D721Med (cell line): ENCODE measurements at regions not wholly inside any gene's neighbourhood (a gene's known extent, or its start where the extent isn't known, plus 50 kb on each side); places are given as distances from the start of the nearest gene placed in this dataset.

ENCODE experiments used
- DNase-seq: peaks from one replicate; pipeline ENCODE4 v3.0.0; 2011; ENCODE audit warnings: low spot score; ENCODE audit not compliant: insufficient read length
- FAIRE-seq: peaks from 2 replicates; lab custom pipeline; 2011; peaks lifted over from hg19 to GRCh38; lab: Jason Lieb, UNC
- TF ChIP-seq, protein P1 (sequence below): IDR thresholded peaks from 2 replicates; pipeline ENCODE4 v1.5.1; 2012; ENCODE audit warnings: mild to moderate bottlenecking, control low read depth; ENCODE audit not compliant: insufficient read depth; ENCODE audit errors: missing control alignments

DNA sequence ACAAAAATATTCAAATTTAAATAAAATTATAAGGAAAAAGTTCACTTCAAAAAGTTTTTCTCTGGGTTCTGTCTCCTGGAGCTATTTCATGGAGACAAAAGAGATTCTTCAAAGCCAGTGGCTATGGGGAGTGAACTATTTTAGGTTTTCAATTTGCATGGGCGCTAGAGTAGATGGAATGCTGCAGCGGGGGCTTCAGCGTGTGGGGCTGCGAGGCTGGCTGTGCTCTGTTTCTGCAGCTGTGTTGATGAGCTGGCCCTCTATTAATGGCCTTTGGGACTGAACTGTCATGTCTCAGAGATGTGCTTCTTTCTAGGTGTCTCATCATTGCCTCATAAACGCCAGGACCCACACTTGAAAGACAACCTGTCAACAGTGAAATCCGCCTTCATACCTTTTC, 108.4 kb upstream of the NPY start:
- TF ChIP-seq, protein P1, sequence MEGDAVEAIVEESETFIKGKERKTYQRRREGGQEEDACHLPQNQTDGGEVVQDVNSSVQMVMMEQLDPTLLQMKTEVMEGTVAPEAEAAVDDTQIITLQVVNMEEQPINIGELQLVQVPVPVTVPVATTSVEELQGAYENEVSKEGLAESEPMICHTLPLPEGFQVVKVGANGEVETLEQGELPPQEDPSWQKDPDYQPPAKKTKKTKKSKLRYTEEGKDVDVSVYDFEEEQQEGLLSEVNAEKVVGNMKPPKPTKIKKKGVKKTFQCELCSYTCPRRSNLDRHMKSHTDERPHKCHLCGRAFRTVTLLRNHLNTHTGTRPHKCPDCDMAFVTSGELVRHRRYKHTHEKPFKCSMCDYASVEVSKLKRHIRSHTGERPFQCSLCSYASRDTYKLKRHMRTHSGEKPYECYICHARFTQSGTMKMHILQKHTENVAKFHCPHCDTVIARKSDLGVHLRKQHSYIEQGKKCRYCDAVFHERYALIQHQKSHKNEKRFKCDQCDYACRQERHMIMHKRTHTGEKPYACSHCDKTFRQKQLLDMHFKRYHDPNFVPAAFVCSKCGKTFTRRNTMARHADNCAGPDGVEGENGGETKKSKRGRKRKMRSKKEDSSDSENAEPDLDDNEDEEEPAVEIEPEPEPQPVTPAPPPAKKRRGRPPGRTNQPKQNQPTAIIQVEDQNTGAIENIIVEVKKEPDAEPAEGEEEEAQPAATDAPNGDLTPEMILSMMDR: no peak
- no peak for DNase-seq
- FAIRE-seq: no peak

DNA sequence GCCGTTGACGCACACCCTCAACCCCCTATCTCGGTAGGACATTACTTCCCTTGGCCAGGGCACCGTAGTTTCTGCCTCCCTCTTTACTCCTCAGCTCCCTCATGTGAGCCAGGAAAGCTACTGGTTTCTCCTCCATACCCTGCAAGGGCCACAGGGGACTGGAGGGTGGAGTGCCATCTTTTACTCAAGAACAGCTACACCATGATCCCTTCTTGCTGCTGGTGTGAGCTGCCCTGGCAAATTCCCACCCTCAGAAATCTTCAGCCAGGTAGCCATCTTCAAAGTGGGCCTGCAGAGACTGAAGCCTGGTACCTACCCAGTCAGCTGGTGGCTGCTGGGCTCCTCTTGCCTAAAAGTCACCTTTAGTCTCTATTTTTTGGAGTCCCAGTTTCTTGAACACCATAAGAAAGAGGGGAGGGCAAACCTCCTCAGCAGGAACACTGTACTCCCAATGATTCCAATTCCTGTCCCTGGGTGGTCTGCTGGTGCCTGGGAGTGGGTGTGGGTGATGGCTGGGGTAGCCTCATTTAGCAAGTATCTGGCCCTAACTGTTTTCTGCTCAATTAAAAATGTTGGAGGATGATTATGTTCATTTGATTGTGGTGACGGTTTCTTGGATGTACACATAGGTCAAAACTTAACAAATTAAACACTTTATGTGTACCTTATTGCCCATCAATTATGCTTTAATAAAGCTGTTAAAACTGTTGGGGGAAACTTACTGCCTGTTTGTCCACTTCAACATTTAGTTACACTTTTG, 105.0 kb upstream of the NPY start:
- DNase-seq (no peak), FAIRE-seq (no peak)
- TF ChIP-seq, protein P1: no peak

DNA sequence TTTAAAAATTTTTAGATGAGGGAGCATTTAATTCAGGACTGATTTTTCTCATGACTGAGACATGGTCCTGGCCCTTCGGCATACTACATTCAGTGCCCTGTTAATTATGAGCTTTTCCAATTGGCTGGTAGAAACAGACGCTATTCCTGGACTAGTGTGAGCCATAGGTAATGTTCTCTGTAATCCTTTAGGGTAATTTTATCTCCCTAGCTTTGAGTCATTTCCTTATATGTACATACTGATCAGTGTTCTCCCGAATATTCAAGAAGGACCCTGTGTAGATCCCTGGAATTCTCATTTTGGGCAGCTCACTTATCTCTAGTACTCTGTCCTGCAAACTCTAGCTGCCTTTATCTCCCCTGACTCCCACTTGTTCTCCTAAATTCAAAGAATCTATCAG, 92.6 kb upstream of the NPY start:
- FAIRE-seq: no peak
- TF ChIP-seq, protein P1: no peak

DNA sequence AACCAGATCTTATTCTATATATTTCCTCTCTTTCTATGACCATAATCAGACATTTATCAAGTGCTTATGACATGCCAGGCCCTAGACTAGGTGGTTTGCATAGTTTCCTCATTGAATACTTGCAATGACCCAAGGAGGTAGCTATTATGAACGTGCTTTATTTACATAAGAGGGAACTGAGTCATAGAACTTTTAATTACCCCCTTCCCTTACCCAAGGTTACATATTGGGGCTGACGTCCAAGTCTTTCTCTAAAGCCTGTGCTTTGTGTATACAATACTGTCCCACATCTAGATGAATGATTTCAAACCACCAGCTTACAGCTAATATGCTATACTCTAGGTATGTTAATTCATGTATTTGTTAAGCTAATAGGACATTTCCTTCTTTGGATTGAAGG, 91.9 kb upstream of the NPY start:
- TF ChIP-seq, protein P1: no peak
- FAIRE-seq (no peak), DNase-seq (no peak)

More for the DNA sequence above, 92.6 kb upstream of the NPY start:
- DNase-seq: no peak

DNA sequence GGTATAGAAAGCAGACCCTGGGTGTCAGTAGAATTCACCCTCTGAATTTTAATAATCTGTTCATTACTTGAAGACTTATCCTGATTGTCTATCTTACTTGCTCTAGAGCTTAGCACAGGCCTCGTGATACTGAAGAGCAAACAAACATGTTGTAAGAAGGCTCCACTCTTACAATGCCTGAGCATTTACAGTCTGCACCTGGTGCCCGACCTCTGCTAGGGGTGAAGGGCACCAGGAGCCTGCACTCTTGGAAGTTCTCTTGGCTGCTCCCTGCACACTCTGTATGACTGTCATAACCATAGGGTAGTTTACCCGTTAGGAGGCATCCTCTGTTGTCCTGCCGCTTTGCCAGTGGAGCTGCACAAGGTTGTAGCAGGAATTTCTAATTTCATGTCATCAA, 91.3 kb upstream of the NPY start:
- DNase-seq (no peak), FAIRE-seq (no peak)
- TF ChIP-seq, protein P1: no peak

DNA sequence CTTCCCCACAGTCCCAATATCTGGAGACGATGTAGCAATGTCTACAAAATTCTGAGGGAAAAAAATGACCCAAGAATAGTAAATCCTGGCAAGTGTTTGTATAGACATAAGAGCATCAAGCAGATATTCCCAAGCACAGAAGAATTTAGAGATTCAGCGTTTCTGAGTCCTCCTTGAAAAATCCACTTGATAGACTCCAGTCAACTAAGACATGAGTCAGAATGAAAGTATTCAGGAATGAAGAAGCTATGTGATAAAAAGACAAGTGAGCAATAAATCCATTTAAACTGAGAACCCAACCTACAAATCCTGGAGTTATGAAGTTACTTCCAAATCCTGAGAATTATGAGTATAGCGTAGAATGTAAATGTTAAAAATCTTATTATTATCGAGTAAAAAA, 86.1 kb upstream of the NPY start:
- no peak for DNase-seq
- FAIRE-seq: no peak
- TF ChIP-seq, protein P1: no peak

DNA sequence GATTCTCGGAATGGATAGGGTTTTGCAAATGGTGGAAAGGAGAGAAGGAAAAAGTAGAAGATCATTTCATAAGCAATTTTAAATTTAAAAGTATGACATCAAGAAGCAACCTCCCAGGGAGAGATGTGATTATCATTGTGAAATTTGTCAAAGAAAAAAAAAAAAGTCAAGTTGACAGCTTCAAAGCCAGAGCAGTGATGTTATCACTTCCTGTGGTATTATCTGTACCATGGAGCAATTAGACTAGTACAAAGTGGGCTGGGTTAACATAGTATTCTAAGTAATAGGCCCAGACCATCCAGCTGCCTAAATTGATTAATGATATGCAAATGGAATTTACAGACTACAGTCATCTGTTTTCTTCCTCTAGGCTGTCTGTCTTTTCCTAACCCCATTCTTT, 84.0 kb upstream of the NPY start:
- FAIRE-seq (no peak), DNase-seq (no peak)
- TF ChIP-seq, protein P1: no peak
